ENCODE measurements at regions not wholly inside any gene's neighbourhood (a gene's known extent, or its start where the extent isn't known, plus 50 kb on each side); places are given as distances from the start of the nearest gene placed in this dataset.
A peak's percentile ranks its signal among the peaks of the same experiment; 100 is the strongest.

GRCh38 chr14:104433401-104434213 lies 146.0 kb upstream of the C14orf180 start:
- in situ Hi-C loops (cut with MboI; ENCODE audit: low sequenced_read_pairs, unreplicated experiment) = no loop called here
- peak; percentile 32 for DNase-seq (ENCODE audit: low spot score)
- TF ChIP-seq CTCF (IDR thresholded peaks at IDR 0.05; ENCODE audit: borderline replicate concordance, control extremely low read depth, extremely low read depth, insufficient read depth, missing control alignments) = no peak

GRCh38 chr14:104434214-104435076 lies 145.1 kb upstream of the C14orf180 start:
- DNase-seq (ENCODE audit: low spot score) = peak; percentile 34
- in situ Hi-C loops (cut with MboI; ENCODE audit: low sequenced_read_pairs, unreplicated experiment) = no loop called here
- TF ChIP-seq CTCF (IDR thresholded peaks at IDR 0.05; ENCODE audit: borderline replicate concordance, control extremely low read depth, extremely low read depth, insufficient read depth, missing control alignments) = no peak

GRCh38 chr14:104435147-104436046 lies 144.2 kb upstream of the C14orf180 start:
- in situ Hi-C loops (cut with MboI; ENCODE audit: low sequenced_read_pairs, unreplicated experiment) = no loop called here
- peak; percentile 31 for DNase-seq (ENCODE audit: low spot score)
- TF ChIP-seq CTCF (IDR thresholded peaks at IDR 0.05; ENCODE audit: borderline replicate concordance, control extremely low read depth, extremely low read depth, insufficient read depth, missing control alignments) = no peak

GRCh38 chr14:104436047-104436591 lies 143.4 kb upstream of the C14orf180 start:
- no peak for TF ChIP-seq CTCF (IDR thresholded peaks at IDR 0.05; ENCODE audit: borderline replicate concordance, control extremely low read depth, extremely low read depth, insufficient read depth, missing control alignments)
- peak; percentile 46 for DNase-seq (ENCODE audit: low spot score)
- in situ Hi-C loops (cut with MboI; ENCODE audit: low sequenced_read_pairs, unreplicated experiment) = no loop called here

- DNase-seq (ENCODE audit: low spot score) = peak; percentile 35
- in situ Hi-C loops (cut with MboI; ENCODE audit: low sequenced_read_pairs, unreplicated experiment) = no loop called here
These were observed 142.5 kb upstream of the C14orf180 start for GRCh38 chr14:104436741-104437701.

More at GRCh38 chr14:104436741-104437701, 142.5 kb upstream of the C14orf180 start:
- no peak for TF ChIP-seq CTCF (IDR thresholded peaks at IDR 0.05; ENCODE audit: borderline replicate concordance, control extremely low read depth, extremely low read depth, insufficient read depth, missing control alignments)
